ENCODE measurements at regions not wholly inside any gene's neighbourhood (a gene's known extent, or its start where the extent isn't known, plus 50 kb on each side); places are given as distances from the start of the nearest gene placed in this dataset.

DNA sequence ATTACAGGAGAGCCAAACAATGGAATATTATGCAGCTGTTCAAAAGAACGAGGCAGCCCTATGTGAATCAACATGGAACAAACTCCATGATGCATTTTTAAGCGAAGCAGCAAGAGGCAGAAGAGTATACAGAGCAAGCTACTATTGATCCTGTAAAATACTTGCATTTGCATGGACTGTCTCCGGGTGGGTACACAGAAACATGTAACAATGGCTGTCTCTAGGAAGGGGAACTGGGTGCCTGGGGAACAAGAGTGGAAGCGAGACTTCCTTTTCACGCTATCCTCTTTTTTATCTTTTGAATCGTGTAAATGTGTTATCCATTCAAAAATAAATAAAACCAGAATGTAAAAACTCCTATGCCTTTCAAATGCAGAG, 93.3 kb upstream of the SIRPA start:
- TF ChIP-seq CTCF (IDR thresholded peaks at IDR 0.05; ENCODE audit: low read depth, low read length) (no peak), EZH2phosphoT487 (IDR thresholded peaks at IDR 0.05; ENCODE audit: low read depth) (no peak)
